ENCODE measurements at regions not wholly inside any gene's neighbourhood (a gene's known extent, or its start where the extent isn't known, plus 50 kb on each side); places are given as distances from the start of the nearest gene placed in this dataset.

DNA sequence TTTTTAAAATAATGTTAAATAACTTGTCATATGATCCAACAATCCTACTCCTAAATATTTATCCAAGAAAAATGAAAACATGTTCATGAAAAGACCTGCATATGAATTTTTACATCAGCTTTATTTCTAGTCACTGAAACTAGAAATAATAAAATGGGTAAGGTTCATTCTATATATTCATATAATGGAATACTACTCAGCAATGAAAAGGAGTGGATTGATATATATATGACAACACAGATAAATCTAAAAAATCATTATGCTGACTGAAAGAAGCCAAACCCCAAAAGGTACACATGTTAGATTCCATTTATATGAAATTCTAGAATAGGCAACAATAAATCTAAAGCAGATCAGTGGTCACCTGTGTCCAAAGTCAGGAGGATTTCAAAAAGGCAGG, 84.9 kb upstream of the PCBD1 start:
- FAIRE-seq (no peak), DNase-seq (no peak)
- Histone ChIP-seq H3K9me3 (ENCODE audit: control insufficient read depth in 2 of 2, insufficient read depth in 1 of 2, low read depth in 1 of 2, low read length in 1 of 2) (peaks cover 0 to 9% of the 10 kb centered on the region in 2 donors), H3K4me3 (ENCODE audit: low read depth in 1 of 3, low read length in 3 of 3) (no peak overlapping the region), H3K27me3 (ENCODE audit: control insufficient read depth in 3 of 3, insufficient read depth in 3 of 3, low read length in 3 of 3) (peaks cover 0 to 5% (median 0%) of the 10 kb centered on the region in 3 donors), H3K36me3 (ENCODE audit: control insufficient read depth in 3 of 3, insufficient read depth in 2 of 3, low read depth in 1 of 3, low read length in 3 of 3) (no peaks in the 10 kb centered on the region), H3K4me1 (ENCODE audit: control insufficient read depth in 3 of 3, insufficient read depth in 2 of 3, low read depth in 1 of 3, low read length in 2 of 3) (no peaks in the 10 kb centered on the region), H3K27ac (ENCODE audit: low read depth in 1 of 3, low read length in 2 of 3) (no peak overlapping the region)

DNA sequence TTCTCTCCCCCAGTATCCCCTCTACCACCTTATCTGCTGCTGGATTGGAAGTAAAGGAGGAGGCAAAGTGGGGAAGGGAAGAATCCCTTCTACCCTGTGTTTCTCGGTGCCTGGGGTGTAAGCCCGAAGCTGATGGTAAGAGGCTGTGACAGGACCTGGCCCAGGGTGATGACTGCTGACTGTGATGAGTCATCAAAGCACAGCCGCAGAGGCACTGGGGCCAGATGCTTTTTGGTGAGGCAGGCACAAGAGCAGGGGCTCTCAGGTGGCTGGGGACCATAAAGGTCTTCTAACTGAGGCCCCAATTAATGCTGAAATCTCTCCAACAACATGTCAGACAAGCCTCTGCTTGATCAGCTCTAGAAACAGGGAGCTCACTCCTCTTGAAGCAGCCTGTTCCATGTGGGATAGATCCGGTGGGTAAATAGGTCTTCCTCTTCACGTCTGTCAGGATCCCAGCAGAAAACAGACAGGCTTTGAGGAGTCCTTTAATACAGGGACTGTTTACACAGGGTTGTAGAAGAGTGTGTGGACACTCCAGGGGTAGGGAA, 86.1 kb upstream of the PCBD1 start:
- FAIRE-seq = no peak
- no peak overlapping the region for H3K4me3 ChIP-seq (ENCODE audit: low read depth in 1 of 3, low read length in 3 of 3)
- peaks cover 0 to 5% (median 0%) of the 10 kb centered on the region in 3 donors for H3K27me3 ChIP-seq (ENCODE audit: control insufficient read depth in 3 of 3, insufficient read depth in 3 of 3, low read length in 3 of 3)
- no peaks in the 10 kb centered on the region for H3K4me1 ChIP-seq (ENCODE audit: control insufficient read depth in 3 of 3, insufficient read depth in 2 of 3, low read depth in 1 of 3, low read length in 2 of 3)
- H3K9me3 ChIP-seq (ENCODE audit: control insufficient read depth in 2 of 2, insufficient read depth in 1 of 2, low read depth in 1 of 2, low read length in 1 of 2) = peaks cover 0 to 9% of the 10 kb centered on the region in 2 donors
- H3K36me3 ChIP-seq (ENCODE audit: control insufficient read depth in 3 of 3, insufficient read depth in 2 of 3, low read depth in 1 of 3, low read length in 3 of 3) = no peaks in the 10 kb centered on the region
- WGBS, 3 donors = 33 to 44% (median 37%) methylated on average over 5 of the region's 5 CpGs
- H3K27ac ChIP-seq (ENCODE audit: low read depth in 1 of 3, low read length in 2 of 3) = no peak overlapping the region
- DNase-seq = no peak

DNA sequence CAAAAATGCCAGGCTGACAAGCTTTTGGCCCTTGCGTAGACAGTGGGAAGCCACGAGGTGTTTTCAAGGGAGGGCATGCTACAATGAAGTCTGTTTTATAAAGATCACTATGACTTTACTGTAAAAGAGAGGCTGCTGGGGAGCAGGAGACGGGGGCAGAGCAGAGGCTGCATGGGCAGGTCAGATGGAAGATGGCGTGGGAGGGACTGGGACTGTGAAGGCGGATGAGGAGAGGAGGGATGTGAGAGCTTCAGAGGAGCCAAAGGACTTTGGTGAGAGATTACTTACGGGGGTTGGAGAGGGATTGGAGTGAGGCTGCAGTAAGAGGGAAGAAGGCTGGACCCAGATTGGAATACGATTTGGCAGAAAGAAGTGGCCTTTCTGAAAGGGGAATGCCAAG, 86.6 kb upstream of the PCBD1 start:
- peaks cover 0 to 9% of the 10 kb centered on the region in 2 donors for H3K9me3 ChIP-seq (ENCODE audit: control insufficient read depth in 2 of 2, insufficient read depth in 1 of 2, low read depth in 1 of 2, low read length in 1 of 2)
- peaks cover 0 to 5% (median 0%) of the 10 kb centered on the region in 3 donors for H3K27me3 ChIP-seq (ENCODE audit: control insufficient read depth in 3 of 3, insufficient read depth in 3 of 3, low read length in 3 of 3)
- no peak overlapping the region for H3K27ac ChIP-seq (ENCODE audit: low read depth in 1 of 3, low read length in 2 of 3)
- no peaks in the 10 kb centered on the region for H3K36me3 ChIP-seq (ENCODE audit: control insufficient read depth in 3 of 3, insufficient read depth in 2 of 3, low read depth in 1 of 3, low read length in 3 of 3)
- H3K4me1 ChIP-seq (ENCODE audit: control insufficient read depth in 3 of 3, insufficient read depth in 2 of 3, low read depth in 1 of 3, low read length in 2 of 3) = no peaks in the 10 kb centered on the region
- WGBS, 3 donors = 69 to 76% (median 71%) methylated on average over 7 of the region's 7 CpGs
- FAIRE-seq (no peak), DNase-seq (no peak)
- no peak overlapping the region for H3K4me3 ChIP-seq (ENCODE audit: low read depth in 1 of 3, low read length in 3 of 3)

GRCh38 chr10:70976063-70976695, 87.8 kb upstream of the PCBD1 start:
- WGBS, 3 donors = 81 to 91% (median 87%) methylated on average over 6 of the region's 6 CpGs
- FAIRE-seq = no peak
- Histone ChIP-seq H3K4me3 (ENCODE audit: low read depth in 1 of 3, low read length in 3 of 3) (no peak overlapping the region), H3K27ac (ENCODE audit: low read depth in 1 of 3, low read length in 2 of 3) (no peak overlapping the region), H3K4me1 (ENCODE audit: control insufficient read depth in 3 of 3, insufficient read depth in 2 of 3, low read depth in 1 of 3, low read length in 2 of 3) (no peaks in the 10 kb centered on the region), H3K27me3 (ENCODE audit: control insufficient read depth in 3 of 3, insufficient read depth in 3 of 3, low read length in 3 of 3) (peaks cover 0 to 5% (median 0%) of the 10 kb centered on the region in 3 donors), H3K36me3 (ENCODE audit: control insufficient read depth in 3 of 3, insufficient read depth in 2 of 3, low read depth in 1 of 3, low read length in 3 of 3) (no peaks in the 10 kb centered on the region), H3K9me3 (ENCODE audit: control insufficient read depth in 2 of 2, insufficient read depth in 1 of 2, low read depth in 1 of 2, low read length in 1 of 2) (peaks cover 0 to 9% of the 10 kb centered on the region in 2 donors)
- no peak for DNase-seq

GRCh38 chr10:70977625-70978024, 89.3 kb upstream of the PCBD1 start:
- no peak for FAIRE-seq
- no peak for DNase-seq
- H3K27me3 ChIP-seq (ENCODE audit: control insufficient read depth in 3 of 3, insufficient read depth in 3 of 3, low read length in 3 of 3) = peaks cover 0 to 5% (median 0%) of the 10 kb centered on the region in 3 donors
- no peak overlapping the region for H3K4me3 ChIP-seq (ENCODE audit: low read depth in 1 of 3, low read length in 3 of 3)
- H3K9me3 ChIP-seq (ENCODE audit: control insufficient read depth in 2 of 2, insufficient read depth in 1 of 2, low read depth in 1 of 2, low read length in 1 of 2) = peaks cover 0 to 16% of the 10 kb centered on the region in 2 donors
- H3K36me3 ChIP-seq (ENCODE audit: control insufficient read depth in 3 of 3, insufficient read depth in 2 of 3, low read depth in 1 of 3, low read length in 3 of 3) = no peaks in the 10 kb centered on the region
- no peak overlapping the region for H3K27ac ChIP-seq (ENCODE audit: low read depth in 1 of 3, low read length in 2 of 3)
- WGBS, 3 donors = 65 to 88% (median 85%) methylated on average over 7 to 11 of the region's 11 CpGs
- H3K4me1 ChIP-seq (ENCODE audit: control insufficient read depth in 3 of 3, insufficient read depth in 2 of 3, low read depth in 1 of 3, low read length in 2 of 3) = peaks cover 0 to 11% (median 0%) of the 10 kb centered on the region in 3 donors

DNA sequence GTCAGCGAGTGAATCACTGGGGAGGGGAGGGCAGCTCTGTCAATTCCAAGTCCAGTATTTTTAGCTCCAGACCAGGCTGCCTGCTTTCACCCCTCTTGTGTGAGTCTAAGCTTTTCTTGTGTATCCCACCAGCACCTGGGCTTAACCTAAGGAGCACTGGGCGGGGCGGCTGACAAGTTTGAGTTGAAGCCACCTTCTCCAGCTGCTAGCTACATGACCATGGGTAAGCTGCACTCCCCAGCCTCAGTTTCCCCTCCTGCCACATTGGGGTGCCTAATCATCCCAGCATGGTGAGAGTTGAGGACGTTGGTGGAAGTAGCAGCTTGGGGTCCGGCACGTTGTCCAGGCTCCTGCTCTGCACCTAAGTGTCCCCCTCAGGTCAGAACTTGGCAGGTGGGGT, 89.8 kb upstream of the PCBD1 start:
- FAIRE-seq (no peak), DNase-seq (no peak)
- Histone ChIP-seq H3K27ac (ENCODE audit: low read depth in 1 of 3, low read length in 2 of 3) (no peak overlapping the region), H3K36me3 (ENCODE audit: control insufficient read depth in 3 of 3, insufficient read depth in 2 of 3, low read depth in 1 of 3, low read length in 3 of 3) (no peaks in the 10 kb centered on the region), H3K4me1 (ENCODE audit: control insufficient read depth in 3 of 3, insufficient read depth in 2 of 3, low read depth in 1 of 3, low read length in 2 of 3) (peaks cover 0 to 16% (median 0%) of the 10 kb centered on the region in 3 donors), H3K4me3 (ENCODE audit: low read depth in 1 of 3, low read length in 3 of 3) (no peak overlapping the region), H3K27me3 (ENCODE audit: control insufficient read depth in 3 of 3, insufficient read depth in 3 of 3, low read length in 3 of 3) (peaks cover 0 to 5% (median 0%) of the 10 kb centered on the region in 3 donors), H3K9me3 (ENCODE audit: control insufficient read depth in 2 of 2, insufficient read depth in 1 of 2, low read depth in 1 of 2, low read length in 1 of 2) (peaks cover 0 to 16% of the 10 kb centered on the region in 2 donors)
- whole genome bisulfite sequencing, 3 donors = 83 to 90% (median 88%) methylated on average over 6 of the region's 6 CpGs

- Histone ChIP-seq H3K4me3 (ENCODE audit: low read depth in 1 of 3, low read length in 3 of 3) (no peak overlapping the region), H3K9me3 (ENCODE audit: control insufficient read depth in 2 of 2, insufficient read depth in 1 of 2, low read depth in 1 of 2, low read length in 1 of 2) (peaks cover 0 to 16% of the 10 kb centered on the region in 2 donors), H3K36me3 (ENCODE audit: control insufficient read depth in 3 of 3, insufficient read depth in 2 of 3, low read depth in 1 of 3, low read length in 3 of 3) (no peaks in the 10 kb centered on the region), H3K27me3 (ENCODE audit: control insufficient read depth in 3 of 3, insufficient read depth in 3 of 3, low read length in 3 of 3) (peaks cover 0 to 5% (median 0%) of the 10 kb centered on the region in 3 donors), H3K27ac (ENCODE audit: low read depth in 1 of 3, low read length in 2 of 3) (no peak overlapping the region), H3K4me1 (ENCODE audit: control insufficient read depth in 3 of 3, insufficient read depth in 2 of 3, low read depth in 1 of 3, low read length in 2 of 3) (peaks cover 0 to 18% (median 0%) of the 10 kb centered on the region in 3 donors)
- 60 to 83% (median 78%) methylated on average over 8 of the region's 8 CpGs for WGBS, 3 donors
- DNase-seq (no peak), FAIRE-seq (no peak)
These were observed 90.6 kb upstream of the PCBD1 start for GRCh38 chr10:70978816-70979480.

- Histone ChIP-seq H3K27ac (ENCODE audit: low read depth in 1 of 3, low read length in 2 of 3) (no peak overlapping the region), H3K36me3 (ENCODE audit: control insufficient read depth in 3 of 3, insufficient read depth in 2 of 3, low read depth in 1 of 3, low read length in 3 of 3) (no peaks in the 10 kb centered on the region), H3K9me3 (ENCODE audit: control insufficient read depth in 2 of 2, insufficient read depth in 1 of 2, low read depth in 1 of 2, low read length in 1 of 2) (peaks cover 0 to 10% of the 10 kb centered on the region in 2 donors), H3K4me3 (ENCODE audit: low read depth in 1 of 3, low read length in 3 of 3) (no peak overlapping the region), H3K27me3 (ENCODE audit: control insufficient read depth in 3 of 3, insufficient read depth in 3 of 3, low read length in 3 of 3) (no peaks in the 10 kb centered on the region), H3K4me1 (ENCODE audit: control insufficient read depth in 3 of 3, insufficient read depth in 2 of 3, low read depth in 1 of 3, low read length in 2 of 3) (peaks cover 0 to 30% (median 0%) of the 10 kb centered on the region in 3 donors)
- FAIRE-seq (no peak), DNase-seq (no peak)
- WGBS, 3 donors = 93 to 98% (median 93%) methylated on average over 2 of the region's 2 CpGs
These were observed 92.3 kb upstream of the PCBD1 start for GRCh38 chr10:70980687-70981086.
